ENCODE measurements at regions not wholly inside any gene's neighbourhood (a gene's known extent, or its start where the extent isn't known, plus 50 kb on each side); places are given as distances from the start of the nearest gene placed in this dataset.

DNA sequence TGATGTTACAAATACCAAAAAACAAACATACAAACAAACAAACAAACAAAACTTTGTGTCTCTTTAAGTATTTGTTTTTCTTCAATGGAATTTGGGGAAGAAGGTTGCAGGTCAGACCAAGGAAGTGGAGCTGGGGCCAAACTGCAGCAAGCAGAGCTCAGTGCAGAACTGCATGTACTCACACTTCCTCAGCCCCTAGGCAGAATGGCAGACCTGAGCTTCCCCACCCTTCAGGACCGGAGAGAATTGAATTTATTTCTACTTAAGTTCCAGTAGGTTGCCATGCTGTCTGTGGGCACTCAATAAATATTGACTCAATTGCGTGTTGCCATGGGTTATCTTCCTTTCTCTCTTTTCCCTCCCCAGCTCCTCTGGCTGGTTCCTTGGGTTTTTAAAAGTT, 173.6 kb downstream of the PTGER3 start:
- TF ChIP-seq, protein P1, sequence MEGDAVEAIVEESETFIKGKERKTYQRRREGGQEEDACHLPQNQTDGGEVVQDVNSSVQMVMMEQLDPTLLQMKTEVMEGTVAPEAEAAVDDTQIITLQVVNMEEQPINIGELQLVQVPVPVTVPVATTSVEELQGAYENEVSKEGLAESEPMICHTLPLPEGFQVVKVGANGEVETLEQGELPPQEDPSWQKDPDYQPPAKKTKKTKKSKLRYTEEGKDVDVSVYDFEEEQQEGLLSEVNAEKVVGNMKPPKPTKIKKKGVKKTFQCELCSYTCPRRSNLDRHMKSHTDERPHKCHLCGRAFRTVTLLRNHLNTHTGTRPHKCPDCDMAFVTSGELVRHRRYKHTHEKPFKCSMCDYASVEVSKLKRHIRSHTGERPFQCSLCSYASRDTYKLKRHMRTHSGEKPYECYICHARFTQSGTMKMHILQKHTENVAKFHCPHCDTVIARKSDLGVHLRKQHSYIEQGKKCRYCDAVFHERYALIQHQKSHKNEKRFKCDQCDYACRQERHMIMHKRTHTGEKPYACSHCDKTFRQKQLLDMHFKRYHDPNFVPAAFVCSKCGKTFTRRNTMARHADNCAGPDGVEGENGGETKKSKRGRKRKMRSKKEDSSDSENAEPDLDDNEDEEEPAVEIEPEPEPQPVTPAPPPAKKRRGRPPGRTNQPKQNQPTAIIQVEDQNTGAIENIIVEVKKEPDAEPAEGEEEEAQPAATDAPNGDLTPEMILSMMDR (IDR thresholded peaks at IDR 0.05): no peak
- TF ChIP-seq POLR2A (IDR thresholded peaks at IDR 0.05): no peak
